ENCODE measurements at regions not wholly inside any gene's neighbourhood (a gene's known extent, or its start where the extent isn't known, plus 50 kb on each side); places are given as distances from the start of the nearest gene placed in this dataset.

- no peak for TF ChIP-seq CTCF (IDR thresholded peaks at IDR 0.05; ENCODE audit: low read length)
- TF ChIP-seq EZH2 (optimal IDR thresholded peaks at IDR 0.05; ENCODE audit: low read depth, low read length) = no peak
These were observed 914.9 kb downstream of the ZPLD1 start for GRCh38 chr3:103349760-103350159.

Measured in MM.1S (cell line).